Ovary (tissue), 7 donors: ENCODE measurements at regions not wholly inside any gene's neighbourhood (a gene's known extent, or its start where the extent isn't known, plus 50 kb on each side); places are given as distances from the start of the nearest gene placed in this dataset.

Experiments
- DNase-seq, 5 donors: peaks; one replicate each; pipeline ENCODE4 v3.0.0-alpha.2; 2019 to 2020
- H3K27ac ChIP-seq, 2 donors: fragments of 200-600 bp; one replicate each; pipeline versions ENCODE4 v1.5.1 to v1.8.0; 2019 to 2022
- H3K27me3 ChIP-seq: fragments of 200-600 bp; one replicate; pipeline ENCODE4 v1.8.0; 2022
- H3K36me3 ChIP-seq: fragments of 200-600 bp; sonication (generic); one replicate; pipeline ENCODE4 v1.5.1; 2019
- H3K4me1 ChIP-seq: one replicate; pipeline ENCODE4 v1.8.1; 2013; ENCODE audit warnings: mild to moderate bottlenecking, moderate library complexity; ENCODE audit not compliant: insufficient read depth
- H3K4me3 ChIP-seq: fragments of 200-600 bp; sonication (generic); one replicate; pipeline ENCODE4 v1.5.1; 2017
- H3K9me3 ChIP-seq, 2 donors: fragments of 200-600 bp in 1 of 2; sonication (generic) in 1 of 2; one replicate each; pipeline versions ENCODE4 v1.5.1 to v1.8.1; 2013 to 2019; ENCODE audit warnings: mild to moderate bottlenecking in 1 of 2, moderate library complexity in 1 of 2
- EP300 ChIP-seq: sonication (generic); formaldehyde crosslinking; IDR thresholded peaks from one replicate; pipeline ENCODE4 v1.6.1; 2017; ENCODE audit warnings: antibody characterized with exemption
- POLR2A ChIP-seq: fragments of 450-650 bp; IDR thresholded peaks from one replicate; pipeline ENCODE4 v1.6.1; 2017; ENCODE audit warnings: antibody characterized with exemption, mild to moderate bottlenecking, moderate library complexity
- WGBS, 3 donors: extraction: QIAGEN DNeasy Blood & Tissue Kit in 1 of 3; methylation state at CpG; one replicate each; pipeline versions ENCODE4 v1.1.5 to v1.1.7; 2013 to 2017; 5-methylcytosine and 5-hydroxymethylcytosine counted together
- intact Hi-C, 4 donors: fragments of 100-400 bp; cut with DNase I; formaldehyde crosslinking; loops; one replicate each; pipeline versions ENCODE4 v1.11.0 to v1.15.1; 2022 to 2023
- TF ChIP-seq, protein P1 (sequence below), 3 donors: fragments of 450-650 bp in 2 of 3; fragments of 200-600 bp in 1 of 3; IDR thresholded peaks; one replicate each; pipeline versions ENCODE4 v1.5.1 to v1.8.0; 2016 to 2022; ENCODE audit warnings: antibody characterized with exemption in 3 of 3, mild to moderate bottlenecking in 1 of 3
- donor health status: DM: no; HTN: no; CAD: no; lungs with moderate emphysema.
- donor health status: DM: no; HTN: no; CAD: no.
- donor health status: Bipolar disorder and iron deficiency.
- donor health status: DM: no; HTN: no; CAD: no.
- donor health status: DM: yes; HTN: yes; CAD: no.

- no peak overlapping the region for H3K4me3 ChIP-seq
- no peak for DNase-seq
- H3K27me3 ChIP-seq, result no peaks in the 10 kb centered on the region
- H3K36me3 ChIP-seq, result no peaks in the 10 kb centered on the region
- H3K4me1 ChIP-seq, result no peaks in the 10 kb centered on the region
- no peak overlapping the region for H3K27ac ChIP-seq
- H3K9me3 ChIP-seq, result no peaks in the 10 kb centered on the region
- 72 to 77% (median 75%) methylated on average over 5 of the region's 5 CpGs for WGBS, 3 donors
- no peak for TF ChIP-seq POLR2A
- TF ChIP-seq EP300, result no peak
- TF ChIP-seq, protein P1, sequence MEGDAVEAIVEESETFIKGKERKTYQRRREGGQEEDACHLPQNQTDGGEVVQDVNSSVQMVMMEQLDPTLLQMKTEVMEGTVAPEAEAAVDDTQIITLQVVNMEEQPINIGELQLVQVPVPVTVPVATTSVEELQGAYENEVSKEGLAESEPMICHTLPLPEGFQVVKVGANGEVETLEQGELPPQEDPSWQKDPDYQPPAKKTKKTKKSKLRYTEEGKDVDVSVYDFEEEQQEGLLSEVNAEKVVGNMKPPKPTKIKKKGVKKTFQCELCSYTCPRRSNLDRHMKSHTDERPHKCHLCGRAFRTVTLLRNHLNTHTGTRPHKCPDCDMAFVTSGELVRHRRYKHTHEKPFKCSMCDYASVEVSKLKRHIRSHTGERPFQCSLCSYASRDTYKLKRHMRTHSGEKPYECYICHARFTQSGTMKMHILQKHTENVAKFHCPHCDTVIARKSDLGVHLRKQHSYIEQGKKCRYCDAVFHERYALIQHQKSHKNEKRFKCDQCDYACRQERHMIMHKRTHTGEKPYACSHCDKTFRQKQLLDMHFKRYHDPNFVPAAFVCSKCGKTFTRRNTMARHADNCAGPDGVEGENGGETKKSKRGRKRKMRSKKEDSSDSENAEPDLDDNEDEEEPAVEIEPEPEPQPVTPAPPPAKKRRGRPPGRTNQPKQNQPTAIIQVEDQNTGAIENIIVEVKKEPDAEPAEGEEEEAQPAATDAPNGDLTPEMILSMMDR (IDR thresholded peaks at IDR 0.05), result no peak
- intact Hi-C loops, result no loop called here
Measured at GRCh38 chr1:99537886-99538617, 107.9 kb upstream of the PALMD start.

DNA sequence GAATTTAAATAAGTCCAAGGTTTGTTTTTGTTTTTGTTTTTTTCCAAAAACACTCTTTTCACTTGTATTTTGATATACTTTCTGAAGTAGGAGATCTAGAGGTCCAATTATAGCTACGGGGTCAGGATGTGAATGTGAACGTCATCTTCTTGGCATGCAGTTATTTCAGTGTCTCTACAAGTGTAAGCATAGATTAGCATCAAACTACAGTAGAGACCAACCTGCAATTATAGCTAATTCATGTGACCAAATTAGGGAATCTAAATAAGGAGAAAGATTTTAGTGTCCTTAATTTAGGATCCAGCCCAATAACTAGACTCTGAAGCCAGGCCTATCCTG is 107.3 kb upstream of the PALMD start:
- intact Hi-C loops, result no loop called here
- H3K27ac ChIP-seq, result no peak overlapping the region
- no peaks in the 10 kb centered on the region for H3K36me3 ChIP-seq
- WGBS, 3 donors, result 38 to 47% (median 44%) methylated on average over 2 of the region's 2 CpGs
- H3K9me3 ChIP-seq, result no peaks in the 10 kb centered on the region
- TF ChIP-seq, protein P1 (IDR thresholded peaks at IDR 0.05), result no peak
- TF ChIP-seq POLR2A (no peak), EP300 (no peak)
- no peaks in the 10 kb centered on the region for H3K27me3 ChIP-seq
- H3K4me3 ChIP-seq, result no peak overlapping the region
- H3K4me1 ChIP-seq, result no peaks in the 10 kb centered on the region
- no peak for DNase-seq

- Histone ChIP-seq H3K27me3 (no peaks in the 10 kb centered on the region), H3K4me1 (no peaks in the 10 kb centered on the region), H3K9me3 (no peaks in the 10 kb centered on the region), H3K4me3 (no peak overlapping the region), H3K27ac (no peak overlapping the region), H3K36me3 (no peaks in the 10 kb centered on the region)
- intact Hi-C loops, result no loop called here
- DNase-seq, result no peak
- TF ChIP-seq, protein P1 (IDR thresholded peaks at IDR 0.05), result no peak
- TF ChIP-seq POLR2A, result no peak
- TF ChIP-seq EP300, result no peak
Measured at GRCh38 chr1:99539131-99539530, 106.8 kb upstream of the PALMD start.

GRCh38 chr1:99540744-99541143 is 105.2 kb upstream of the PALMD start:
- no peak overlapping the region for H3K4me3 ChIP-seq
- TF ChIP-seq POLR2A, result no peak
- TF ChIP-seq EP300, result no peak
- DNase-seq, result no peak
- no peaks in the 10 kb centered on the region for H3K4me1 ChIP-seq
- no peaks in the 10 kb centered on the region for H3K36me3 ChIP-seq
- WGBS, 3 donors, result 93 to 98% (median 95%) methylated on average over 1 of the region's 1 CpG
- H3K27me3 ChIP-seq, result no peaks in the 10 kb centered on the region
- H3K27ac ChIP-seq, result no peak overlapping the region
- intact Hi-C loops, result no loop called here
- H3K9me3 ChIP-seq, result no peaks in the 10 kb centered on the region

- TF ChIP-seq POLR2A (no peak), EP300 (no peak)
- TF ChIP-seq, protein P1 (IDR thresholded peaks at IDR 0.05), result no peak
- WGBS, 3 donors, result 20 to 30% (median 22%) methylated on average over 1 of the region's 1 CpG
- intact Hi-C loops, result no loop called here
Measured at GRCh38 chr1:99544328-99544727, 101.6 kb upstream of the PALMD start.

More at GRCh38 chr1:99544328-99544727, 101.6 kb upstream of the PALMD start:
- Histone ChIP-seq H3K4me1 (peaks cover 4% of the 10 kb centered on the region), H3K36me3 (no peaks in the 10 kb centered on the region), H3K27ac (no peak overlapping the region), H3K4me3 (no peak overlapping the region), H3K9me3 (no peaks in the 10 kb centered on the region), H3K27me3 (no peaks in the 10 kb centered on the region)
- DNase-seq, result no peak
